ENCODE measurements at regions not wholly inside any gene's neighbourhood (a gene's known extent, or its start where the extent isn't known, plus 50 kb on each side); places are given as distances from the start of the nearest gene placed in this dataset.

GRCh38 chr15:62877276-62877857, 165.2 kb upstream of the TPM1 start:
- H3K27ac ChIP-seq, result no peak overlapping the region
- no peaks in the 10 kb centered on the region for H3K27me3 ChIP-seq
- no peak overlapping the region for H3K4me3 ChIP-seq
- H3K4me1 ChIP-seq, result peaks cover 0 to 15% of the 10 kb centered on the region in 2 donors
- no peaks in the 10 kb centered on the region for H3K9me3 ChIP-seq
- no peak for DNase-seq (ENCODE audit: low spot score)
- no peaks in the 10 kb centered on the region for H3K36me3 ChIP-seq
- TF ChIP-seq CTCF (IDR thresholded peaks at IDR 0.05), result no peak

- Histone ChIP-seq H3K4me1 (peaks cover 0 to 15% of the 10 kb centered on the region in 2 donors), H3K9me3 (no peaks in the 10 kb centered on the region), H3K27me3 (no peaks in the 10 kb centered on the region), H3K4me3 (no peak overlapping the region), H3K36me3 (no peaks in the 10 kb centered on the region), H3K27ac (no peak overlapping the region)
- DNase-seq (ENCODE audit: low spot score), result no peak
- TF ChIP-seq CTCF (IDR thresholded peaks at IDR 0.05), result no peak
Observed at GRCh38 chr15:62878070-62878469, 164.5 kb upstream of the TPM1 start.

GRCh38 chr15:62879770-62880169, 162.8 kb upstream of the TPM1 start:
- no peak for TF ChIP-seq CTCF (IDR thresholded peaks at IDR 0.05)
- H3K9me3 ChIP-seq, result no peaks in the 10 kb centered on the region
- H3K4me1 ChIP-seq, result peaks cover 0 to 15% of the 10 kb centered on the region in 2 donors
- no peaks in the 10 kb centered on the region for H3K27me3 ChIP-seq
- H3K36me3 ChIP-seq, result no peaks in the 10 kb centered on the region
- H3K4me3 ChIP-seq, result no peak overlapping the region
- no peak overlapping the region for H3K27ac ChIP-seq
- DNase-seq (ENCODE audit: low spot score), result no peak

GRCh38 chr15:62880278-62880677, 162.3 kb upstream of the TPM1 start:
- H3K4me3 ChIP-seq, result no peak overlapping the region

GRCh38 chr15:62881056-62881455, 161.5 kb upstream of the TPM1 start:
- Histone ChIP-seq H3K4me3 (no peak overlapping the region), H3K9me3 (no peaks in the 10 kb centered on the region), H3K27me3 (no peaks in the 10 kb centered on the region), H3K27ac (no peak overlapping the region), H3K4me1 (peaks cover 0 to 2% of the 10 kb centered on the region in 2 donors), H3K36me3 (no peaks in the 10 kb centered on the region)
- TF ChIP-seq CTCF (IDR thresholded peaks at IDR 0.05), result no peak
- no peak for DNase-seq (ENCODE audit: low spot score)

More at GRCh38 chr15:62880278-62880677, 162.3 kb upstream of the TPM1 start:
- Histone ChIP-seq H3K36me3 (no peaks in the 10 kb centered on the region), H3K4me1 (peaks cover 0 to 10% of the 10 kb centered on the region in 2 donors), H3K9me3 (no peaks in the 10 kb centered on the region), H3K27ac (no peak overlapping the region), H3K27me3 (no peaks in the 10 kb centered on the region)
- DNase-seq (ENCODE audit: low spot score), result no peak
- no peak for TF ChIP-seq CTCF (IDR thresholded peaks at IDR 0.05)

- H3K4me1 ChIP-seq, result peaks cover 0 to 9% of the 10 kb centered on the region in 2 donors
- H3K27me3 ChIP-seq, result no peaks in the 10 kb centered on the region
- no peak overlapping the region for H3K4me3 ChIP-seq
- no peak for DNase-seq (ENCODE audit: low spot score)
- no peak overlapping the region for H3K27ac ChIP-seq
- no peaks in the 10 kb centered on the region for H3K9me3 ChIP-seq
- TF ChIP-seq CTCF (IDR thresholded peaks at IDR 0.05), result no peak
- H3K36me3 ChIP-seq, result no peaks in the 10 kb centered on the region
Observed at GRCh38 chr15:62883938-62884479, 158.5 kb upstream of the TPM1 start.

Measured in right atrium auricular region (tissue), 2 donors.